Retina (tissue), 1 donor: ENCODE measurements at regions not wholly inside any gene's neighbourhood (a gene's known extent, or its start where the extent isn't known, plus 50 kb on each side); places are given as distances from the start of the nearest gene placed in this dataset.

Experiments
- DNase-seq: peaks from one replicate; pipeline ENCODE4 v3.0.0-alpha.2; 2016

- no peak for DNase-seq
Measured at GRCh38 chr13:21757763-21758162, 86.9 kb downstream of the FGF9 start.

- no peak for DNase-seq
Measured at GRCh38 chr13:21758441-21758840, 87.6 kb downstream of the FGF9 start.

GRCh38 chr13:21759463-21759862 lies 88.6 kb downstream of the FGF9 start:
- no peak for DNase-seq

DNA sequence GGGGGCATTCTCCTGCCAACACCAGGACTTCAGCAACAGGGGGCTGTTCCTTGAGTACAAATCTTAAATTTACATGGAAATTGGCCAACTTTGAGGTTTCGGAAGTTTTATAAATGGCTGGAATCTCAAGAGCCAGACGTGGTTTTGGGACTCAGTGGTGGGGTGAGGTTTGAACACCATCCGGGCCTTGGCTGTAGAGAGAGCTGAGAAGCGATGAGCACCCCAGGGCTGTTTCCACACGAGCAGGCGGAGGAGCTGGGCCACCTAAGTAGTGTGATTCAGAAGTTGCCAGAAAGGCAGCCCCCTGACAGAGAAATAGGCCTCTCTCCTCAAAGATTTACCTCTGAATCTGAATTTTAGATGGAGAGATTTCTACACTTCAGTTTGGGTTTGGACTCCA lies 89.0 kb downstream of the FGF9 start:
- DNase-seq: no peak

DNA sequence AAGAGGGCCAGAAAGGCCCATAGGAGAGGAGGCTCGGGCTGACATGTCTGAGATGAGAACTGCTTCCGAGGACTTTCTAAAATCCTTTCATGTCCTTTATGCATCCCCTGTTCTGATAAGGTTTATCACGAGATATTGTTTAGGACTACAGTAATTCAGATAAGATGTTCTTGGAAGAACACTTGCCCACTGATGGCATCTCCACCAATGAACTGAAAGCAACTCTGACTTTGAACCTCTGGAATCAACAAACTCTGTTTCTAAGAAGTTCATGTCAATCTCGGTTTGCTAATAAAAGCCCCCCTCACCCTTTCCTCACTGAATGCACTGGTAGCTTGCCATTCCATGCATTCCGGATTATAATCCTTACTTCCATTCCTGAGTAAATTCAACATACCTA lies 90.9 kb downstream of the FGF9 start:
- no peak for DNase-seq

GRCh38 chr13:21762512-21762911 lies 91.6 kb downstream of the FGF9 start:
- DNase-seq: no peak

- DNase-seq: no peak
Measured at GRCh38 chr13:21767032-21767431, 96.2 kb downstream of the FGF9 start.

DNA sequence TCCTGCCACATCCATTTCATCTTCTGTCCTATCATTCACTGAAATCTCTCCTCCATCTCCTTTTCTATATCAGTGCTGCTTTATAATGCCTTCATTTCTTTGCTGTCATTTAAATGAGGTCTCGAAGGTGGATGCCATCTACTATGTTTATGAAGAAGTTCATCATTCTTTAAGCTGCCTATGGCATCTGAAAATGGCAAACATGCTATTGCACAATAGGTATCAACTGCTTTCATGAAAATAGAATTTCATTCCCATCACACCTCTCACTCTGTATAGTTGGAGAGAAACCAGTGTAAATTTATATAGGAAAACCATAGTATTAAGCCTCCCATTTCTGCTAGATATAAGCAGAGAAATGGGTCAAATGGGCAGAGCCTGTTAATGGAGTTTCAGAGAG lies 100.2 kb downstream of the FGF9 start:
- DNase-seq: no peak

GRCh38 chr13:21777166-21777565 lies 106.3 kb downstream of the FGF9 start:
- DNase-seq: no peak

DNA sequence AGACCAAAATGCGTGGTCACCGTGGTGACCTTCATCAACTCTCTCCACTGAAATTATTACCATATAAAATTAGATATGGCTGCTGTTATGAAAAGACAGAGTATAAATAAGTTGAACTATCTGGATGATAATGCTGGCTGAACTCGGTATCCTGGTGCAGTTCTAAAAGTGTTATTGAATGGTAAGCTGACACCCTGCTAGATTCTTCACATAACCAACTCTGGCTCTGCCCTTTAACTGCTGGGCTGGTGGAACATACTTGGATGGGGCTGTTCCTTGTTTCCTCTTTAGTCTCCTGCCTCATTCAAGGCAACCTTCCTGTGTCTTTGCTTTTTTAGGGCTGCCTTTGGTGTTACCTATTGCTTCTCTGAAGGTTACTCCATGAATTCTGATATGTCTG lies 106.9 kb downstream of the FGF9 start:
- DNase-seq: no peak

DNA sequence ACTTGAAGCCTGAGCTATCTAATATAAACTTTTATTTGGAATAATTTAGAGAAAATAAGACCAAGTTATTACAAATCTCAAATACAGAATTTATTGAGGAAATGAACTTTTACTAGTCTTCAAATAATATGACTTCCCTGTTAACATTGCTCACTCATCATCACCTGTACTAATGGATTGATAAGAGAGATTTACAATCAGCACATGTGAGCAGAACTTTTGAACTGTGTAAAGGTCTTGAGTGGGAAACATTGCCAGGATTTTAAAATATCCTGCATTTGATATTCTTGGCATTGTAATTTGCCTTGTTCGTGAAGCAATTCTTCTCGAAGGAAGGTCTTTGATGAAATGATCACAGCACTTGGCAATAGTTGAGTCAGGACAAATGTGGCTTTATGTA lies 111.9 kb downstream of the FGF9 start:
- DNase-seq: no peak

DNA sequence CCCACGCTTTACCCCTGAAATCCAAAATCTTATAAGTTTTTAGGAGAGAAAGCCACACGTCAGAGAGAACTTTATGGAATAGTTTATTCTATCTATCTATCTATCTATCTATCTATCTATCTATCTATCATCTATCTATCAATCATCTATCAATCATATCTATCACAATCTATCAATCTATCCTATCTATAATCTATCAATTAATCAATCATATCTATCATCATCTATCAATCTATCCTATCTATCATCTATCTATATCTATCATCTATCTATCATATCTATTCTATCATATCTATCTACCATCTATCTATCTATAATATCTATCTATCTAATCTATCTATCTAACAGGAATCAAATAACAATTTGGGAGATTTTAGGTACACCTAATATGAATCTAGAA lies 115.1 kb downstream of the FGF9 start:
- DNase-seq: no peak

- DNase-seq: no peak
Measured at GRCh38 chr13:21796066-21796465, 125.2 kb downstream of the FGF9 start.

GRCh38 chr13:21796775-21797514 lies 126.1 kb downstream of the FGF9 start:
- DNase-seq: no peak

- DNase-seq: no peak
Measured at GRCh38 chr13:21797736-21798135, 126.9 kb downstream of the FGF9 start.

DNA sequence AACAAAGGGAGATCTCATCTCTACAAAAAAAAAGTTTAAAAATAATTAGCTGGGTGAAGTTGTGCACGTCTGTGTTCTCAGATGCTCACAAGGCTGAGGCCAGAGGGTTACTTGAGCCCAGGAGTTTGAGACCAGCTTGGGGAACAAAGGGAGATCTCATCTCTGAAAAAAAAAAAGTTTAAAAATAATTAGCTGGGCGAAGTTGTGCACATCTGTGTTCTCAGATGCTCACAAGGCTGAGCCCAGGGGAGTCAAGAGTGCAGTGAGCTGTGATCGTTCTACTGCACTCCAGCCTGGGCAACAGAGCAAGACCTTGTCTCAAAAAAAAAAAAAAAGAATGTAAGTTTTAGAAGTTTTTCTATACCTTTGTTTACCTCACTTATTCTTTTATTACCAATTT lies 127.3 kb downstream of the FGF9 start:
- no peak for DNase-seq

DNA sequence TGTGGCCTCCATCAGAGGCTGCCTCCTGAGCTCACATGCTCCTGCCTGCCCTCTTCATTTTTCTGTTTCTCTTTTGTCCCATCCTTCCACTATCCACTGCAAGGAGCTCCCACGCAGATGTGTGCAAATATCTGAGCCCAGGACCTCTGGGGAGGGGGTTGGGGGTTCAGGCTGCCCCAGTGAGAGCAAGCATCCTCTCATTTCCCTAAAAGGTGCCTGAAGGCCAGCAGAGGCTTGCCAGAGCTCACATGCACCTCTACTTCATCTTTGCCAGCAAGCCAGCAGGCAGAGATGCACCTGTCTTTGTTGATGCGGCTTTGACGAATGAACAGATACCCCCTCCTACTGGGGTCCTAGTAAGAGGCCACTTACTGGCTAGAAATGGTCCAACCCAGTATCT lies 128.8 kb downstream of the FGF9 start:
- no peak for DNase-seq

DNA sequence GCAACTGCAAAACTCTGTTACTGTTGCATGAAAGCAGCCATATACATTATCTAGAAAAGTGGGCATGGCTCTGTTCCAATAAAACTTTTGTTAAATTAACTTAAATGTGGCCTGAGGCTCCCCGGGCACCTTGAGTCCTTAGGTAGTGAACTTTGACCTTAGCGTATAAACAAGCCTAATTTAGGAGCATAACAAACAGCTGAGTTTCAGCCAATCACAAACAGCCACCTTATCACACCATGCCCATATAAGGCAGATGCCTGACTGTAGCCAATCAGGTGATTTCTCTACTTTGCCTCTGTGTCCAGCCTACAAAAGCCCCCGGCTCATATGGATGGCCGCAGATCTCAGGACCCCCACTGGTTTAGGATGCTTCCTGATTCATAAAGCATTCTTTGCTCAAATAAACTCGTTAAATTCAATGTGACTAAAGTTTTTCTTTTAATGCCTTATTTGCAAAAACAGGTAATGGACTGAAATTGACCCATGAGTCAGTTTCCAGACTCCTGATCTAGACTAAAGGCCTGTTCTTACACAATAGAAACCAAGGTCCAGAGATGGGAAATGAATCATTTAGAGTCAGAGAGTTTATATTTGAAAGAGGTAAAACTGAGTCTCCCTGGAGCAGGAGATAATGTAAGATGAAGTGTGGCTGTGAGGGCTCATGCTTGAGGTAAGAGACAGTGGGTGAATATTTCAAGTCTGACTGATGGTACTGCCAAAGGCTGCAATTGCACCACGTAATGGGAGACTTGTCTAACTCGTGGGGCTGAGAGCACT lies 130.2 kb downstream of the FGF9 start:
- DNase-seq: no peak

DNA sequence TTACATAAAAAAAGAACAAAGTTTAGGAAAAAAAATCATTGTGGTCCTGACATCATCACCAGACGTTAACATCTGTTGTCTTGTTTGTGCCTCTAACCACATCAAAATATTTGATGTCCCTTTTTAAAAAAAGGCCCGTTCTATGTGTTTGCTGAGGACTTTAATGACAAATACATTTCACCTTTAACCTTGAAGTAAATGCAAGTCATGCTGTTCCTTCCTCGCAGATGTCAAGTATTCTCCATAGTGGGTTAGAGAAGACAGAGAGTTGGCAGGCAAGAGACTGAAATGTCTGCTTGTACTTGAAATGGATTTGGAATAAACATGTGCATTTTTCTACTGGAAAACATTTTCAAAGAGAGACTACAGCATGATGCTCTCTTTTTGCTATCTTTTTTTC lies 134.9 kb downstream of the FGF9 start:
- no peak for DNase-seq

DNA sequence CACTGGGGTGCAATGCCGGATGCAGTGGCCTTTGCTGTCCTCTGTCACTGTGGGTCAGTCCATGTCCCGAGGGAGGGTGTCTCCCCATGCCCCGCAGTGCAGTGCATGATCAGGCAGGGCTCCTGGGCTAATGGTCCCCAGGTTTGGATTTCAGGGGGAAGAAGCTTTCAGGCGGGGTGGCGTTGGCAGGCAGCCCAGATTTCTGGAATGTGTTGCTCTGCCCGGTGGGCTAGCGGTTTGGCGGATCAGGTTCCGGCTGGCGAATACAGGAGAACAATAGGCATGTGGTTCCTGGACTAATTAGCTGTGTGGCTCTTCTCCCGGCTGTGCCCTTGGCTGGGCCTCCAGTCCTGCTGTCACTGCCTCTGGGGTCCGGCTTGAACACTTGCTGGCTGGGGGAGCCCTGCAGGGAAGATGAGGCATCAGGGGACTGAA lies 141.3 kb downstream of the FGF9 start:
- peak; percentile 76 for DNase-seq

- no peak for DNase-seq
Measured at GRCh38 chr13:21813110-21813509, 142.2 kb downstream of the FGF9 start.

GRCh38 chr13:21813844-21814243 lies 143.0 kb downstream of the FGF9 start:
- no peak for DNase-seq

GRCh38 chr13:21814604-21815003 lies 143.7 kb downstream of the FGF9 start:
- no peak for DNase-seq

GRCh38 chr13:21817878-21818277 lies 147.0 kb downstream of the FGF9 start:
- no peak for DNase-seq

DNA sequence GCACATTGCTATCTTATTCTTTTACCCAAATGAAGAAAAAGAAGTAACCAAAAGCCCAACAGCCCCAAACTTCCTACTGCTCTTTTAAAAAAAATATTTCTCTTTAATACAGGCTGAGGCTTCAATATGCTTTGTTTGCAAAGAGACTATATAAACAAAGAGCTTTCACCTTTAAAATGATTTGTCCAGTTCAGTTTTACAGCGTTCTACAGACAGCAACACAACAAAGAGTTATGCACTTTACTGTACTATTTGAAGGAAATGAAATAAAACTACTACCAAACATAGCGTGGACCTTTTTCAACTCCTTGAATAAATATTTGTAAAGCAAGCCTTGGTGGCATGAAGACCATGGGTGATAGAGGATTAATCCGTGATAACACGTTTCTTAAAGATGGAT lies 151.2 kb downstream of the FGF9 start:
- DNase-seq: no peak
